ENCODE measurements at regions not wholly inside any gene's neighbourhood (a gene's known extent, or its start where the extent isn't known, plus 50 kb on each side); places are given as distances from the start of the nearest gene placed in this dataset.

GRCh38 chr13:75161804-75162203, 320.2 kb downstream of the TBC1D4 start:
- Mint-ChIP-seq H3K36me3 (ENCODE audit: low read depth) (no peaks in the 10 kb centered on the region), H3K4me3 (no peak overlapping the region), H3K27ac (no peak overlapping the region), H3K4me1 (ENCODE audit: low read depth) (no peaks in the 10 kb centered on the region), H3K9me3 (no peaks in the 10 kb centered on the region), H3K27me3 (peaks cover 10% of the 10 kb centered on the region)
- no peak for DNase-seq

- Mint-ChIP-seq H3K4me1 (ENCODE audit: low read depth) (no peaks in the 10 kb centered on the region), H3K27me3 (peaks cover 17% of the 10 kb centered on the region), H3K4me3 (no peak overlapping the region), H3K9me3 (peaks cover 2% of the 10 kb centered on the region), H3K27ac (no peak overlapping the region), H3K36me3 (ENCODE audit: low read depth) (no peaks in the 10 kb centered on the region)
- no peak for DNase-seq
Measured at GRCh38 chr13:75160984-75161383, 321.0 kb downstream of the TBC1D4 start.

- DNase-seq: no peak
- no peaks in the 10 kb centered on the region for H3K4me1 Mint-ChIP-seq (ENCODE audit: low read depth)
- H3K36me3 Mint-ChIP-seq (ENCODE audit: low read depth): no peaks in the 10 kb centered on the region
- no peak overlapping the region for H3K27ac Mint-ChIP-seq
- no peak overlapping the region for H3K4me3 Mint-ChIP-seq
- H3K27me3 Mint-ChIP-seq: peaks cover 19% of the 10 kb centered on the region
- H3K9me3 Mint-ChIP-seq: peaks cover 10% of the 10 kb centered on the region
Measured at GRCh38 chr13:75154331-75154730, 327.6 kb downstream of the TBC1D4 start.

GRCh38 chr13:75153834-75154233, 328.1 kb downstream of the TBC1D4 start:
- H3K4me1 Mint-ChIP-seq (ENCODE audit: low read depth): no peaks in the 10 kb centered on the region
- H3K9me3 Mint-ChIP-seq: peaks cover 10% of the 10 kb centered on the region
- no peaks in the 10 kb centered on the region for H3K36me3 Mint-ChIP-seq (ENCODE audit: low read depth)
- H3K4me3 Mint-ChIP-seq: no peak overlapping the region
- H3K27ac Mint-ChIP-seq: no peak overlapping the region
- DNase-seq: no peak
- H3K27me3 Mint-ChIP-seq: peaks cover 24% of the 10 kb centered on the region

GRCh38 chr13:75153386-75153785, 328.6 kb downstream of the TBC1D4 start:
- DNase-seq: no peak
- peaks cover 10% of the 10 kb centered on the region for H3K9me3 Mint-ChIP-seq
- H3K4me1 Mint-ChIP-seq (ENCODE audit: low read depth): no peaks in the 10 kb centered on the region
- no peaks in the 10 kb centered on the region for H3K36me3 Mint-ChIP-seq (ENCODE audit: low read depth)
- no peak overlapping the region for H3K4me3 Mint-ChIP-seq
- H3K27ac Mint-ChIP-seq: no peak overlapping the region
- H3K27me3 Mint-ChIP-seq: peaks cover 25% of the 10 kb centered on the region

GRCh38 chr13:75151081-75151643, 330.8 kb downstream of the TBC1D4 start:
- Mint-ChIP-seq H3K9me3 (peaks cover 9% of the 10 kb centered on the region), H3K4me3 (no peak overlapping the region), H3K4me1 (ENCODE audit: low read depth) (no peaks in the 10 kb centered on the region), H3K27me3 (peaks cover 13% of the 10 kb centered on the region), H3K36me3 (ENCODE audit: low read depth) (no peaks in the 10 kb centered on the region), H3K27ac (no peak overlapping the region)
- no peak for DNase-seq

- Mint-ChIP-seq H3K9me3 (peaks cover 8% of the 10 kb centered on the region), H3K27me3 (peaks cover 16% of the 10 kb centered on the region), H3K4me3 (no peak overlapping the region), H3K4me1 (ENCODE audit: low read depth) (no peaks in the 10 kb centered on the region), H3K36me3 (ENCODE audit: low read depth) (no peaks in the 10 kb centered on the region), H3K27ac (no peak overlapping the region)
- DNase-seq: no peak
Measured at GRCh38 chr13:75149776-75150175, 332.2 kb downstream of the TBC1D4 start.

GRCh38 chr13:75147946-75148345, 334.0 kb downstream of the TBC1D4 start:
- Mint-ChIP-seq H3K27ac (no peak overlapping the region), H3K9me3 (peaks cover 8% of the 10 kb centered on the region), H3K27me3 (peaks cover 17% of the 10 kb centered on the region), H3K4me1 (ENCODE audit: low read depth) (no peaks in the 10 kb centered on the region), H3K36me3 (ENCODE audit: low read depth) (no peaks in the 10 kb centered on the region), H3K4me3 (no peak overlapping the region)
- DNase-seq: no peak

GRCh38 chr13:75146436-75146835, 335.5 kb downstream of the TBC1D4 start:
- no peaks in the 10 kb centered on the region for H3K36me3 Mint-ChIP-seq (ENCODE audit: low read depth)
- no peak overlapping the region for H3K27ac Mint-ChIP-seq
- H3K4me1 Mint-ChIP-seq (ENCODE audit: low read depth): no peaks in the 10 kb centered on the region
- H3K9me3 Mint-ChIP-seq: no peaks in the 10 kb centered on the region
- H3K4me3 Mint-ChIP-seq: no peak overlapping the region
- no peak for DNase-seq
- peaks cover 15% of the 10 kb centered on the region for H3K27me3 Mint-ChIP-seq

GRCh38 chr13:75145927-75146326, 336.0 kb downstream of the TBC1D4 start:
- Mint-ChIP-seq H3K27me3 (peaks cover 15% of the 10 kb centered on the region), H3K4me1 (ENCODE audit: low read depth) (no peaks in the 10 kb centered on the region), H3K9me3 (no peaks in the 10 kb centered on the region), H3K27ac (no peak overlapping the region), H3K36me3 (ENCODE audit: low read depth) (no peaks in the 10 kb centered on the region), H3K4me3 (no peak overlapping the region)
- DNase-seq: no peak

GRCh38 chr13:75139291-75139690, 342.7 kb downstream of the TBC1D4 start:
- H3K9me3 Mint-ChIP-seq: peaks cover 10% of the 10 kb centered on the region
- H3K27ac Mint-ChIP-seq: no peak overlapping the region
- no peaks in the 10 kb centered on the region for H3K4me1 Mint-ChIP-seq (ENCODE audit: low read depth)
- no peak overlapping the region for H3K4me3 Mint-ChIP-seq
- peaks cover 4% of the 10 kb centered on the region for H3K27me3 Mint-ChIP-seq
- no peak for DNase-seq
- no peaks in the 10 kb centered on the region for H3K36me3 Mint-ChIP-seq (ENCODE audit: low read depth)

GRCh38 chr13:75137911-75138571, 343.9 kb downstream of the TBC1D4 start:
- H3K4me1 Mint-ChIP-seq (ENCODE audit: low read depth): no peaks in the 10 kb centered on the region
- no peak overlapping the region for H3K4me3 Mint-ChIP-seq
- H3K9me3 Mint-ChIP-seq: peaks cover 10% of the 10 kb centered on the region
- no peak overlapping the region for H3K27ac Mint-ChIP-seq
- no peaks in the 10 kb centered on the region for H3K36me3 Mint-ChIP-seq (ENCODE audit: low read depth)
- H3K27me3 Mint-ChIP-seq: peaks cover 6% of the 10 kb centered on the region
- no peak for DNase-seq

GRCh38 chr13:75136151-75136550, 345.8 kb downstream of the TBC1D4 start:
- Mint-ChIP-seq H3K27ac (no peak overlapping the region), H3K9me3 (peaks cover 10% of the 10 kb centered on the region), H3K4me1 (ENCODE audit: low read depth) (no peaks in the 10 kb centered on the region), H3K4me3 (no peak overlapping the region), H3K27me3 (peaks cover 9% of the 10 kb centered on the region), H3K36me3 (ENCODE audit: low read depth) (no peaks in the 10 kb centered on the region)
- DNase-seq: no peak

- H3K4me3 Mint-ChIP-seq: no peak overlapping the region
- no peaks in the 10 kb centered on the region for H3K4me1 Mint-ChIP-seq (ENCODE audit: low read depth)
- no peak for DNase-seq
- no peaks in the 10 kb centered on the region for H3K36me3 Mint-ChIP-seq (ENCODE audit: low read depth)
- H3K27me3 Mint-ChIP-seq: peaks cover 10% of the 10 kb centered on the region
- no peak overlapping the region for H3K27ac Mint-ChIP-seq
- peaks cover 10% of the 10 kb centered on the region for H3K9me3 Mint-ChIP-seq
Measured at GRCh38 chr13:75135325-75135825, 346.6 kb downstream of the TBC1D4 start.
